ENCODE measurements at regions not wholly inside any gene's neighbourhood (a gene's known extent, or its start where the extent isn't known, plus 50 kb on each side); places are given as distances from the start of the nearest gene placed in this dataset.
"Not testable (repeated sequence)": the region's sequence is repeated elsewhere in the genome, so short reads cannot be mapped to it uniquely, and the experiment has no call there.

GRCh38 chr12:33536431-33536830 lies 96.8 kb upstream of the SYT10 start:
- H3K4me3 ChIP-seq (replicated peaks; ENCODE audit: insufficient read depth, low read length) = no peak overlapping the region
- no peak overlapping the region for H3K27ac ChIP-seq (replicated peaks)
- DNase-seq (ENCODE audit: low read depth in 1 of 2, low spot score in 1 of 2) = no peak
- TF ChIP-seq POLR2AphosphoS5 (IDR thresholded peaks at IDR 0.05; ENCODE audit: low read depth) = no peak
- TF ChIP-seq GABPA (IDR thresholded peaks at IDR 0.05; ENCODE audit: low read depth) = no peak
- no peak for TF ChIP-seq REST (IDR thresholded peaks at IDR 0.05; ENCODE audit: insufficient replicate concordance, low read depth)
- TF ChIP-seq SPI1 (IDR thresholded peaks at IDR 0.05; ENCODE audit: borderline replicate concordance, low read depth) = no peak
- no peak for TF ChIP-seq CTCF (IDR thresholded peaks at IDR 0.05; ENCODE audit: insufficient read depth, low read length)
- no peaks in the 10 kb centered on the region for H3K27me3 ChIP-seq (ENCODE audit: insufficient read depth, poor library complexity, severe bottlenecking)

- Histone ChIP-seq H3K27me3 (ENCODE audit: insufficient read depth, poor library complexity, severe bottlenecking) (no peaks in the 10 kb centered on the region), H3K27ac (replicated peaks) (no peak overlapping the region), H3K4me3 (replicated peaks; ENCODE audit: insufficient read depth, low read length) (no peak overlapping the region)
- no peak for DNase-seq (ENCODE audit: low read depth in 1 of 2, low spot score in 1 of 2)
- TF ChIP-seq REST (IDR thresholded peaks at IDR 0.05; ENCODE audit: insufficient replicate concordance, low read depth) = no peak
- no peak for TF ChIP-seq SPI1 (IDR thresholded peaks at IDR 0.05; ENCODE audit: borderline replicate concordance, low read depth)
- TF ChIP-seq CTCF (IDR thresholded peaks at IDR 0.05; ENCODE audit: insufficient read depth, low read length) = no peak
Observed at GRCh38 chr12:33546004-33546403, 106.4 kb upstream of the SYT10 start.

GRCh38 chr12:33547084-33547483 lies 107.5 kb upstream of the SYT10 start:
- no peak overlapping the region for H3K4me3 ChIP-seq (replicated peaks; ENCODE audit: insufficient read depth, low read length)
- no peak for TF ChIP-seq SPI1 (IDR thresholded peaks at IDR 0.05; ENCODE audit: borderline replicate concordance, low read depth)
- no peak for TF ChIP-seq POLR2AphosphoS5 (IDR thresholded peaks at IDR 0.05; ENCODE audit: low read depth)
- no peak for TF ChIP-seq GABPA (IDR thresholded peaks at IDR 0.05; ENCODE audit: low read depth)
- TF ChIP-seq REST (IDR thresholded peaks at IDR 0.05; ENCODE audit: insufficient replicate concordance, low read depth) = no peak
- no peak for TF ChIP-seq CTCF (IDR thresholded peaks at IDR 0.05; ENCODE audit: insufficient read depth, low read length)

GRCh38 chr12:33550214-33550613 lies 110.6 kb upstream of the SYT10 start:
- not testable (repeated sequence) for H3K27ac ChIP-seq (replicated peaks); H3K4me3 ChIP-seq (replicated peaks; ENCODE audit: insufficient read depth, low read length); H3K27me3 ChIP-seq (ENCODE audit: insufficient read depth, poor library complexity, severe bottlenecking); DNase-seq (ENCODE audit: low read depth in 1 of 2, low spot score in 1 of 2)

More at GRCh38 chr12:33547084-33547483, 107.5 kb upstream of the SYT10 start:
- Histone ChIP-seq H3K27ac (replicated peaks) (no peak overlapping the region), H3K27me3 (ENCODE audit: insufficient read depth, poor library complexity, severe bottlenecking) (no peaks in the 10 kb centered on the region)
- no peak for DNase-seq (ENCODE audit: low read depth in 1 of 2, low spot score in 1 of 2)
